Loucy (cell line): ENCODE measurements at regions not wholly inside any gene's neighbourhood (a gene's known extent, or its start where the extent isn't known, plus 50 kb on each side); places are given as distances from the start of the nearest gene placed in this dataset.

Experiments
- H2AFZ ChIP-seq: fragments of 200-600 bp; sonication (generic); 2 replicates; pipeline ENCODE4 v1.6.0; 2016; ENCODE audit warnings: antibody characterized with exemption, mild to moderate bottlenecking, low read length, moderate library complexity
- H3F3A ChIP-seq: fragments of 200-600 bp; 2 replicates; pipeline ENCODE4 v1.6.0; 2016; ENCODE audit warnings: antibody characterized with exemption, low read depth, mild to moderate bottlenecking
- H3K27me3 ChIP-seq: fragments of 200-600 bp; sonication (generic); 2 replicates; pipeline ENCODE4 v1.6.1; 2014; ENCODE audit warnings: low read length, mild to moderate bottlenecking; ENCODE audit not compliant: insufficient read depth, poor library complexity, severe bottlenecking
- H3K36me3 ChIP-seq: fragments of 200-600 bp; sonication (generic); 2 replicates; pipeline ENCODE4 v1.6.1; 2016; ENCODE audit warnings: low read length; ENCODE audit not compliant: insufficient read depth
- H3K4me1 ChIP-seq: fragments of 200-600 bp; sonication (generic); 2 replicates; pipeline ENCODE4 v1.5.1; 2014; ENCODE audit warnings: low read length, mild to moderate bottlenecking; ENCODE audit not compliant: insufficient read depth, poor library complexity, severe bottlenecking
- H3K4me2 ChIP-seq: fragments of 200-600 bp; sonication (generic); 2 replicates; pipeline ENCODE4 v1.6.0; 2014; ENCODE audit warnings: antibody characterized with exemption, low read length, low read depth, mild to moderate bottlenecking; ENCODE audit not compliant: poor library complexity, severe bottlenecking
- H3K4me3 ChIP-seq: fragments of 200-600 bp; sonication (generic); 2 replicates; pipeline ENCODE4 v1.5.1; 2014; ENCODE audit warnings: low read length, mild to moderate bottlenecking, mixed read lengths; ENCODE audit not compliant: poor library complexity, severe bottlenecking
- H3K79me2 ChIP-seq: fragments of 200-600 bp; sonication (generic); 2 replicates; pipeline ENCODE4 v1.6.1; 2014; ENCODE audit warnings: low read length; ENCODE audit not compliant: insufficient read depth
- H3K9ac ChIP-seq: fragments of 200-600 bp; sonication (generic); 2 replicates; pipeline ENCODE4 v1.6.0; 2014; ENCODE audit warnings: mild to moderate bottlenecking, low read depth, low read length, moderate library complexity; ENCODE audit not compliant: poor library complexity, severe bottlenecking
- H3K9me2 ChIP-seq: fragments of 200-600 bp; sonication (generic); replicated peaks from 2 replicates; pipeline ENCODE4 v1.6.1; 2016; ENCODE audit warnings: low read depth, low read length, mixed read lengths
- H3K9me3 ChIP-seq: fragments of 200-600 bp; sonication (generic); 2 replicates; pipeline ENCODE4 v1.6.1; 2014; ENCODE audit warnings: mild to moderate bottlenecking, antibody characterized with exemption, low read length, low read depth; ENCODE audit not compliant: insufficient read depth
- H4K20me1 ChIP-seq: fragments of 200-600 bp; sonication (generic); 2 replicates; pipeline ENCODE4 v1.6.0; 2014; ENCODE audit warnings: antibody characterized with exemption, low read length, mild to moderate bottlenecking; ENCODE audit not compliant: insufficient read depth, poor library complexity, severe bottlenecking
- EZH2phosphoT487 ChIP-seq: fragments of 200-600 bp; IDR thresholded peaks from 2 replicates; pipeline ENCODE4 v1.6.1; 2018; ENCODE audit warnings: antibody characterized with exemption, mild to moderate bottlenecking, moderate library complexity, borderline replicate concordance
- TF ChIP-seq, protein P1 (sequence below): fragments of 200-600 bp; sonication (generic); conservative IDR thresholded peaks from 2 replicates; pipeline ENCODE4 v1.5.1; 2014; ENCODE audit warnings: mild to moderate bottlenecking, antibody characterized with exemption, low read length

DNA sequence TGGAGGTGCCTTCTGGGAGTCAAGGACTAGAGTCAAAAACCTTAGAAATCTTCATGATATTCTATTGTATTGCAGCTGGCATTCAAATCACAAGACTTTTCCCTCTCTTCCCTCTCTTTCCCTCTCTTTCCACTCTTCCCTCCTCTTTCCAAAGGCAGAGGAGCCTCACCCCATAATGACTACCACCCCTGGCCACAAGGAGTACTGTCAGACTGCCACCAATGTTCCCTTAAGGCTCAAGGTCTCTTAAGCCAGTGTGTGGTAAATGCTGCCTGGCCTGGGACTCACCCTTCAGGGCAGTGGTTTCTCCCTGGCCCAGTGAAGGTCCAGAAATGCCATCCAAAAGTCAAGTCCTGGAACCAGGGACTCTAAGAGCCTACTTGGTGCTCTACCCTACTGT, 605.9 kb upstream of the PKDCC start:
- Histone ChIP-seq H3K36me3 (no peaks in the 10 kb centered on the region), H3K27me3 (no peaks in the 10 kb centered on the region), H3K9ac (no peak overlapping the region), H3K4me1 (no peaks in the 10 kb centered on the region), H3F3A (no peaks in the 10 kb centered on the region), H4K20me1 (no peaks in the 10 kb centered on the region), H3K4me2 (no peak overlapping the region), H3K9me2 (no peaks in the 10 kb centered on the region), H2AFZ (no peak overlapping the region), H3K79me2 (no peaks in the 10 kb centered on the region), H3K4me3 (no peak overlapping the region), H3K9me3 (no peaks in the 10 kb centered on the region)
- no peak for TF ChIP-seq EZH2phosphoT487
- TF ChIP-seq, protein P1, sequence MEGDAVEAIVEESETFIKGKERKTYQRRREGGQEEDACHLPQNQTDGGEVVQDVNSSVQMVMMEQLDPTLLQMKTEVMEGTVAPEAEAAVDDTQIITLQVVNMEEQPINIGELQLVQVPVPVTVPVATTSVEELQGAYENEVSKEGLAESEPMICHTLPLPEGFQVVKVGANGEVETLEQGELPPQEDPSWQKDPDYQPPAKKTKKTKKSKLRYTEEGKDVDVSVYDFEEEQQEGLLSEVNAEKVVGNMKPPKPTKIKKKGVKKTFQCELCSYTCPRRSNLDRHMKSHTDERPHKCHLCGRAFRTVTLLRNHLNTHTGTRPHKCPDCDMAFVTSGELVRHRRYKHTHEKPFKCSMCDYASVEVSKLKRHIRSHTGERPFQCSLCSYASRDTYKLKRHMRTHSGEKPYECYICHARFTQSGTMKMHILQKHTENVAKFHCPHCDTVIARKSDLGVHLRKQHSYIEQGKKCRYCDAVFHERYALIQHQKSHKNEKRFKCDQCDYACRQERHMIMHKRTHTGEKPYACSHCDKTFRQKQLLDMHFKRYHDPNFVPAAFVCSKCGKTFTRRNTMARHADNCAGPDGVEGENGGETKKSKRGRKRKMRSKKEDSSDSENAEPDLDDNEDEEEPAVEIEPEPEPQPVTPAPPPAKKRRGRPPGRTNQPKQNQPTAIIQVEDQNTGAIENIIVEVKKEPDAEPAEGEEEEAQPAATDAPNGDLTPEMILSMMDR: no peak

DNA sequence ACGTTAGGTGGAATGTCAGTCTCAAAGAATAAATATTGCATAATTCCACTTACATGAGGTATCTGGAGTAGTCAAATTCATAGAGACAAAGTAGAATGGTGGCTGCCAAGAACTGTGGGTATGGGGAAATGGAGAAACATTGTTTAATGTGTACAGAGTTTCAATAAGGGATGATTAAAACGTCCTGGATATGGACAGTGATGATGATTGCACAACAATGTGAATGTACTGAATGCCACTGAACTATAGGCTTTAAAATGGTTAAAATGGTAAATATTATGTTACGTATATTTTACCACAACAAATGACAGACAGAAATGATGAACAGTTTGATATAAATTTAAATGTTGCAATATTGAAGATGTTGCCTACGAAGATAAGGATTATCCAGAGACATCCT, 602.0 kb upstream of the PKDCC start:
- H3K4me1 ChIP-seq: peaks cover 2% of the 10 kb centered on the region
- H3K27me3 ChIP-seq: no peaks in the 10 kb centered on the region
- no peaks in the 10 kb centered on the region for H4K20me1 ChIP-seq
- no peak overlapping the region for H3K4me3 ChIP-seq
- TF ChIP-seq EZH2phosphoT487: no peak
- TF ChIP-seq, protein P1: no peak
- no peaks in the 10 kb centered on the region for H3F3A ChIP-seq
- no peak overlapping the region for H3K9ac ChIP-seq
- H3K36me3 ChIP-seq: no peaks in the 10 kb centered on the region
- H3K79me2 ChIP-seq: no peaks in the 10 kb centered on the region
- no peaks in the 10 kb centered on the region for H3K9me2 ChIP-seq
- H3K9me3 ChIP-seq: no peaks in the 10 kb centered on the region
- no peak overlapping the region for H3K4me2 ChIP-seq
- H2AFZ ChIP-seq: no peak overlapping the region

DNA sequence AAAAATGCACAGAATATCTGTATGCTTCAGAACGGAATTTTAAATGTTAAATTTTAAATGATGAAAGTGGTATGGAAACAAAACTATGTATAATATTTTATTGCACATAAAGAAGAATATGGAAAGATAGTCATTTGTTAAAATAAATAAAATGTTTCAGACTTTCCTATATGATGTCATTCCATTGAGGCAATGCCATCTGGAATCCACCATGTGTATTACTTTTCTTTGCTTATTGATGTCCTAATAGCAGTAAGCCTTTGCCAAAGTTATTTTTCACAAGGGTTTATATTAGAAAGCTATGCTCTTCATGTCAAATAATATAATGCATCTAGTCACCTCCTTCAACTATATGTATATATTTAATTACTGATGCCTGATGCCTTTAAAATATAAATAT, 601.6 kb upstream of the PKDCC start:
- Histone ChIP-seq H3K9me2 (no peaks in the 10 kb centered on the region), H2AFZ (no peak overlapping the region), H3K9me3 (no peaks in the 10 kb centered on the region), H3F3A (no peaks in the 10 kb centered on the region), H3K36me3 (no peaks in the 10 kb centered on the region), H4K20me1 (no peaks in the 10 kb centered on the region), H3K27me3 (no peaks in the 10 kb centered on the region), H3K4me1 (peaks cover 2% of the 10 kb centered on the region), H3K79me2 (no peaks in the 10 kb centered on the region), H3K4me3 (no peak overlapping the region), H3K4me2 (no peak overlapping the region), H3K9ac (no peak overlapping the region)
- no peak for TF ChIP-seq EZH2phosphoT487
- TF ChIP-seq, protein P1: no peak
